ENCODE measurements at regions not wholly inside any gene's neighbourhood (a gene's known extent, or its start where the extent isn't known, plus 50 kb on each side); places are given as distances from the start of the nearest gene placed in this dataset.
"Not testable (repeated sequence)": the region's sequence is repeated elsewhere in the genome, so short reads cannot be mapped to it uniquely, and the experiment has no call there.

DNA sequence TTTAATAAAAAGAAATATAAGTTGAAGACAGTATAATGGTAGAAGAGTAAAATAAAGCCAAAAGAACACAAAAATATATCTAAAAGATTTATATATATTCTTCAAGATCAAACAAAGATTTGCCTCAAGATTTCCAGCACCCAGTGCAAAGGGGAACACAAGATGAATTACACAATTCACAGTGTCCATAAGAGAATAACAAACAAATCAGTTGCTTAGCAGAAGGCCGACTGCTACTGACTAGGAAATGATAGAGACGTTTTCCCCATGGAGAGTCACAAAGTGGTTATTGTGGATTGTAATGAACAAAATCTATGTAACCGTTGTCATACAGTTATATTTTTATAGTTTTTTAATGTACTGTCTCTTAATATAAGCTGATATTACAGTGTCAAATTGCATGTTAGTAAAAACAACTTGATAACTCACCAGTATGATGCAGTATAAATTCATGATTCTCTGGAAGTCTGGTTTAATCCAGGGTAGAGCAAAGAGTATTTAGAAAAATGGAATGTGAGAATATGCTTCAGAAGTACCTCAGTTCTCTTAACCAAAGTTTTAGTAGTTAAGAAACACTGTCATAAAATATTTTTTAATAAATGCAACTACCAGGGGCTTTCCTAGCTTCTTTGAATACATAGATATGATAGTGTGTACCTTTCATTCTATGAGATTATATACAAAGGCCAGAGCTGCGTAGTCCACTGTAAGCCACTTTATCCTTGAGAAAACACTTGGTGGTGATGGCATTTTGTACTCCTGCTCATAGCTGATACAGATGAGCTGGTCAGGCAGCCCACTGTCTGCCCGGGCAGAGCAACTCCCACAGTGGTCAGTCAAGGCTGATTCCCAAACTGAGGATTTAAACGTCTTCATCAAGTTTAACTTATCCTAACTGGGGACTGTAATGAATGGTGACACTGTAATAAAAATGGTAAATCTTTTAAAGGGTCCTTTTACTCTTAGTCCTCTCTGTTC lies 180.5 kb upstream of the DTNA start:
- no peak for DNase-seq

DNA sequence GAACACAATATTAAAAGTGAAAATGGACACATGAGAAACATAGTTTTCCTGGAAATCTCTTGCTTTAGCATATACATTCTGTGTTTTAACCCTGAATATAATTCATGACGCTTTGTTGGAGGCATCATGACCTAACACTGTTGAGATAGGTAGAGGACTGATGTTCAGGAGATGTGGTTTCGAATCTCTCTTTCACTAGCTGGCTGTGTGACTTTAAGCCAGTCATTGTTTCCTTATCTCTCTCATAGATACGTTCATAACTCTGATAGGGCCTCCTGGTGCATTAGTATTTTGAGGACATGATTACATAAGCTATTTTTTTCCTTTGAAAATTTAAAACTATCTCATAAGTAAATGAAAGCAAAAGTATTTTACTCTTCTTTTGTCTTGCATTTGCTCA lies 179.0 kb upstream of the DTNA start:
- no peak for DNase-seq

DNA sequence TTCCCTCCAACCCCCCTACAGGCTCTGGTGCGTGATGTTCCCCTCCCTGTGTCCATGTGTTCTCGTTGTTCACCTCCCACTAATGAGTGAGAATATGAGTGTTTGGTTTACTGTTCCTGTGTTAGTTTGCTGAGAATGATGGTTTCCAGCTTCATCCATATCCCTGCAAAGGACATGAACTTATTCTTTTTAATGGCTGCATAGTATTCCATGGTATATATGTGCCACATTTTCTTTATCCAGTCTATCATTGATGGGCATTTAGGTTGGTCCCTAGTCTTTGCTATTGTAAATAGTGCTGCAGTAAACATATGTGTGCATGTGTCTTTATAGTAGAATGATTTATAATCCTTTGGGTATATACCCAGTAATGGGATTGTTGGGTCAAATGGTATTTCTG lies 175.5 kb upstream of the DTNA start:
- not testable (repeated sequence) for DNase-seq

DNA sequence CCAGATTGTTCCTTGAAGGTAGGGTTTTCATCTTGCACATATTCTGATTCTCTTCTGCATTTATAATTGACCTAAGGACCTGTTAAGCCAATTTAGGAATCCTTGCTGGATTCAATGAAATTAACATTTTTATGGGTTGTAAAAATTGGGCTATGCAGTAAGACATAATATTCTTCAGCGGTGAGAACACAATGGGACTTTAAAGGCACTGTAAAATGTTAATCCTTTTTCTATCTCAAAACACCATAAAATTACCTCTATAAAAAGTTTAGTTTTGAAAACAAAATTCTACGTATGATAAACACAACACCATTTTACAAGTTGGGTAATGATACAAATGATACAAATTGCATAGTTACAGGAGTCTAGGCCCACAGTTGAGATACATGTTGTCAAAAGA lies 169.2 kb upstream of the DTNA start:
- DNase-seq: no peak

DNA sequence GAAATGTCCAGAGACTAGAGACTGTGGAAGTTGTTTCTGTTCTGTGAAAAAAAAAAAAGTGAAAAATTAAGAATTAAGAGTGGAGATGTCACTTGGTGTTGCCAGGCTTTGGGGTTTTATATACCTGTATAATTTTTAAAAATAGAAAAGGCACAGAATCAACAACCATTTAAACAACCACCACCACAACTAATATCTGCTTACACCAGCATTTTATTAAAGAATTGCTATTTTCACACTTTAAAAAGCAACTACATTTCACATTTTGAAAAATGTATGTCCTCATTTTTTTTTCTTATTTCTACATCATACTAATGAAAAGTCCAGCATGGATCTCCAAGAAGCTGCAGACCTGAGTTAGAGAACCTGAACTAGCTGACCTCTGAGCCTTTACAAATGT lies 167.5 kb upstream of the DTNA start:
- no peak for DNase-seq

DNA sequence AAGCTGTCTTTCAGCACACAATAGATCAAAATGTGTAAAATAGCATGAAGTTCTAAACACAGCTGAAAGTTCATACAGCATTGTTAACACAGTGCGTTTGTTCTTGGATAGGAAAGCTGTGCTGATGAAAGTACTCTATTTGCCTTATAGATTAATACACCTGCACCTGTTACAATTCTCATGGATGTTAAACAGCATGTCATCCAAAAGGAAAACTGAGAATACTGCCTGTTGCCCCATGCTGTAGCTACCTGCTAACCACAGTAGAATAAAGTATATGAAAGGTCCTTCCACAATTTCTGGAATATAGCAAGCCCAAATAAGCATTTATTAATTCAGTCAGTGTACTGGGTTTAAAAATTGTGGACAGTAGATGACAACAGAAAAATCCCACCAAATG lies 166.7 kb upstream of the DTNA start:
- no peak for DNase-seq

DNA sequence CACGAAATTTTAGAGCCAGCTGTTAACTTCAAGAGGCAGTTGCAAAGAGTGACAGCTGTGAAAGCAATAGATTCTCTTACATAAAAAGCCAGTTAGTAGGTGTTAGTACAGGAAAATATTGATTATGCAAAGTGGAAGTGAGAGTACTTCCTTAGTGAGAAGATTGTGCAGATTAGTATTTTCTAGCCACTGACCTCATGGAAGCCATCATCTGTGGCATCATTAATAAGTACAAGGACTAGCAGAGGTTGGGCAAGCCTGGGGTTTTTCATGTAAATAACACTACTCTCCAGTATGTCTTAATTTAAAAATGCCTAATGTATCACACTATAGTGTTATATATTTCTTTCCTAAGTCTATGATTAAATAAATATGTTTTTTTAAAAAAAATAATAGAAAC lies 166.2 kb upstream of the DTNA start:
- no peak for DNase-seq

DNA sequence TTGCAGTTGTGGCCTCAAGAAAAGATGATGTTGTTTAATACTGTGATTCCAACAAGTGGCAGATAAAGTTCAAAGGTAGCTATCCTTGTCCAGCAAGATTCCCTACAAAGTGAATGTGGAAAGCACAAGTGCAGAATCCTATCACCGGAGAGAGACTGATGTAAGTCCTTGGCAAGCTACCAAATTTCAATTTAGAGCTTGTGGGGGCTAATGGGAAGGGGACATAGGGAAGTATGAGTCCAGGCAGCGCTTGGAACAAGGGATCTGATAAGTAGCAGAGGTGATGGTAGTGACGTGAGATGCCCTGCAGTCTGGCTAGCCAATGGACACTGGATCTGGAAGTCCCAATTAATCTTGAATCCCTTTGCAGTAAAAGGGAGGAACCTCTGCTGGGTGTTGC lies 165.2 kb upstream of the DTNA start:
- no peak for DNase-seq

DNA sequence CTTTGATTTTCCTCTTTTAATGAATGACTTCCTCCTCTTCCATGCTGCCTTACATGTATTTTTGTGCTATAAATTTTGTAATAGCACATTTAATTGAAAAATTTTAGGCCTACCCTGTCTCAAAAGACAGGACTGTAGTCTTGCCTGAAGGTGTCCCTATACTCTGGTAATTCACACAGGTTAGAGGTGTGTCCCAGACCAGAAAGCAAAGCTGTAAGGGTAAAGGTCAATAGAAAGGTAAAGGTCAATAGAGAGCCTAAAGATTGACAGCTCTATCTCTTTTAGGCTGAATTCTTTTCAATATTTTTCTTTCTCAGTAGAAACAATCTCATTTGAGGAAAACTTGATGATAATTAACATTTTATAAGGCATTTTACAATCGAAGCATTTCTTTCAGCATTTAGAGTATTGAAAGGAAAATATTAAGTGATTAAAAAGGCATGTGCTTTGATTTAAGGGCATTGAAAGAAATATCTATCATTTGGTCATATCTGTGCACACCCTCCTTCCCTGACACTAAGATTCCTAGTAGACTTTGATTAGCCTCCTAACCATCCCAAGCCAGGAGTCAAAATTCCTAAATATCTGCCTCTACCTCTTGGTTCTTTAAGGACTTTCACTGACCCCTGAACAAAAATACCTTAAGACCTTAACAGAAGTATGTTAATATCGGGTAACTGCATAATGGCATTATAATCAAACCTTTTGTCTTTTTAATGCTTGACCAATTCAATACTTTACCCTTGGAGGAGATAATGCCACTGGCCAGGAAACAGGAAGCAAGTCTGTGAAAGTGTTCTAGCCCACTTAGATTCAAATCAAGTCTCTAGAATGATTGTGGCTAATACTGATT lies 161.8 kb upstream of the DTNA start:
- no peak for DNase-seq

DNA sequence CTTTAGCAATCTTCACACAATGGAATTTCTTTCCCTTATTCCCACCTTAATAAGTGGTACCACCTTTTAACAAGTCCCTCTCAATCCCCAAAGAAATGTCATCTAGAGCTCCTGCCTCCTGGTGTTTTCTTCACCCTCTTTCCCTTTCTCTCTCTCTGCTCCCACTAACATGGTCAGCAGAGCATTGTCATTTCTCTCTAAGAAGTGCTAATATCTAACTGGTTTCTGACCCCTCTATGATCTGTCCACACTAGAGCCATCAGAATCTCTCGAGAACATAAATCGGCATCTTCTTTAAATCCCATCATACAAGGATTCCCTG lies 161.2 kb upstream of the DTNA start:
- no peak for DNase-seq

DNA sequence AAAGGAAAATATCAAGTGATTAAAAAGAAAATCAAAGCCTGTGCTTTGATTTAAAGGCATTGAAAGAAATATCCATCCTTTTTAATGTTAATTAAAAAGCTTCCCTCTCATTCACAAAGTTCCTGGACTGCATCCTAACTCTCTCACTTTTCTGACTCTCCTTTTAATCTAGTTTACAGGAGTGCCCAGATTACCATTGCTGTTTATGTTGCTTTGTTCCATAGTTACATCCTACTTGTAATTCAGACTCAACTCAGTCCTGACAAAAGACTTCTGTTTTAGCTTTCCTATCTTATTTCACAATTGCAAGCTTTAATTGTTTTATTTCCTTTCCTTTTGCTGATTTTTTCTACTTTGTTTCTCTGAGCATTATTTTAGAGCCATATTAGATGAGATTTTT lies 160.7 kb upstream of the DTNA start:
- DNase-seq: no peak

DNA sequence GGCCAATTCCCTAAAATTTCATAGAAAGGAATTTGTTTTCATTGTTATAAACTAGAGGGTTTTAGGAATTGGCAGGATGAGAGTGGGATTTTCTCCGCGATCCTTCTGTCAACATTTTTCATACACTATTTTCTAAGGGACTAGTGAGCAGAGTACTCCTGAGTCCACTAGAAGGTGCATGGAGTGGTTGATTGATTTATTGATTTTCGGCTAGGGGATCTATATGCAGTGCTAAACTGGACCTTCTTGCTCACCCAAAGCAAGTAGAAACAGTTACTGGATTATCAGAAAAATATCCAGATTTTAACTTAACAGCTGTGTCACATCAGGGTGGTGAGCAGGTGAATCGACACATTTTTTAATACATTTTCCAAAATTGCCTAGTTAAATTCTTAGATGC lies 159.9 kb upstream of the DTNA start:
- DNase-seq: no peak

DNA sequence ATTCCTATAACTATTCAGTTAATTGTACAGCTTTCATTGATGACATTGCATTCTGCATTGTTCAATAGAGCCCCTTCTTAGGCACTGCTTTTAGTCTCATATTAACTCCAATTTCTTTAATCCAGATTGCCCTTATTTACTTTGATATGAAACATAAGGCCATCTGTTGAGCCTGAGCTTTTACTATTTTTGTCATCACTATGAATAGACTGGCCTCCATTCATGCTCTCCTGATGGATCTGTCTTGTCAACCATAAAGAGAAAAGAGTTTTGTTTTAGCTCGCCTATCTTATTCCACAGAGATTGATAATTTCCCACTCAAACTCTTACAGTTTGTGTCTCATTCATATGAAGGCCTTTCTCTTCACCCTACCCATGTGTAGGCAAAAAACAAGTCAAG lies 159.2 kb upstream of the DTNA start:
- DNase-seq: no peak

DNA sequence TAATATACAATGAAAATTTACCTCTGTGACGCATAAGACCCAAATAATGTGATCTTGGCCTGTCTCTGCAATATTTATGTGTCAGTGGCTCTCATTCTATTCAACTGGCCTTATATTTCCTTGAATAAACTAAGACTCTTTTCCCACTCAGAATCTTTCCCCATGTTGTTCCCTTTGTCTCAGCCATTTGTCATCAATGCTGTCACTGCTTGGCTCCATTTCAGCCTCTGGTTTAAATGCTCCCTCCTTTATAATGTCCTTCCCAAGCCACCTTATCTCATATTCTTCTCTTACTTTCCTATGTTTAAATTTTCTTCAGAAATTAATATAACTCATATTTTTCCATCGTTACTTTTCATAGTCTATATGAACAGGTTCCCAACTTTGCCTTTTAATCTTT lies 158.3 kb upstream of the DTNA start:
- no peak for DNase-seq

DNA sequence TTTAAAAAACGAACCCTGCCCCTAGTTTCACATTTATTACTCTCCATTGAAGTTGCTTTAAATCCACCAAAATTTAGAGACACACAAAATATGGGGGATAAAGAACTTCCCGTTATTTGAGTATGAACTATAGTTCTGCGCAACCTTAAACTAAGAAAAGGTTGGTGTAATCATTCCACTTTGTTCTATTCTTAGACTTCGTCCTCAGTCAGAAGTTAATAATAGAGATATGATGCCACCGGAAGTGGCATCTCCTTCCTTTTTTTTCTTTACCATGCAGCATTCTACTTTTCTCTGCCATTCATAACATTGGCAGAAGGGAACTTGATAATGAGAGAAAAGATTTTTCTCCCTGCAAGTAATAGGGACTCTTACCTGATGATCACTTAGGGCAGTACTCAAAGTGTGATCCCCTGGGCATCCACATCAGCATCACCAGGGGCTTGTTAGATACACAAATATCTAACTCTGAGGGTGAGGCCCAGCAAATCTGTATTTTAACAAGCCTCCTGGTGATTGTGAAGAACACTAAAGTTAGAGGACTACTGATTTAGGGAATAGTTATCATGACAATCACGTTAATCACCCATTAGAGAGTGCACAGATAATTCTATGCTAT lies 147.7 kb upstream of the DTNA start:
- DNase-seq: no peak

DNA sequence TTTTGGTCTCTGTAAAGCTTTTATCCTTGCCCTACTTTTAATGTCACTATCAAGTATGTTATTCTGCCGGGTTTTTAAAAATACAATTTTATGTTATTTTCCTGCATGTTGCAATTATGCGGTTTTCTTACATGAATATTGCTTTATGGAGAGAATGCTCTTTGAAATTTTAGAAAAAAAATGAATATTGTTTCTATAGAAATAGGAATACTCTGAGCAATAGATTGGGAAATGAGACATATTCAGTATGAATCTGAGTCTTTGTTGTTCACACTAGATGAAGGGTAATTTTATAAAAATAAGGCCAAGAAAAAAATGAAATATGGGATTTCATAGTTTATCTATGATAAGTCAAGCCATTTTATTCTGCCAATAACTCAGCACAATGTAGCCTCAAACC lies 142.2 kb upstream of the DTNA start:
- DNase-seq: no peak

DNA sequence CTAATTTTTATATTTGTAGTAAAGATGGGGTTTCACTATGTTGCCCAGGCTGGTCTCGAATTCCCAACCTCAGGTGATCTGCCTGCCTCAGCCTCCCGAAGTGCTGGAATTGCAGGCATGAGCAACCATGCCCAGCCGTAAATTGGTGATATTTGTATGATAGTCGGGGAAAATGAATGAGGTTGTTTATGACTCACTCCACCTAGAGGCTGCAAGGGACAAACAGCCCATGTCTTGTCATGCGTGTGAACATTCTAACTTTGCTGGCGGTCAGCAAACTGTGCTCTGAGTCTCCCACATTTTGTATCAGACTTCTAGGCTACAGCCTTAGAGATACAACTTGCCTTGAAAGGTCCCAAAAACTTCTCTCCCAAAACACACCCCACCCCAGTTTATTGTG lies 133.5 kb upstream of the DTNA start:
- DNase-seq: no peak

DNA sequence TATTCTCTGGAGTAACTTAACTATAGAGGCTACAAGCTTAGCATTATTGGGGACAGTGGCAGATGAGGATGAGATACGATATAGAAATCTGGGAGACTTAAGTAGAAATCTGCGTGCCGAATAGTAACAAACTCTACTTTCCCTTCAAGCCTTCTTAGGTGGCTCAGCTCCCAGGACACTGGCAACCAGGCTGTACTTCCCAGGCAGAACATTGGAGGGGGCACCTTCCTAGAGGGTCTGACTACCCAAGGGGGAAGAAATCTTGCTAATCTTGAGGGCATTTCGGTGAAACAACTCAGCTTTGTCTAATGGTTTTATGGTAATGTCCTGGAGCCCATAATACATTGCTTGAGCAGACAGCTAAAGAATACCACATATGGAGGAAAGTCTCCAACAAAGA lies 126.2 kb upstream of the DTNA start:
- no peak for DNase-seq

DNA sequence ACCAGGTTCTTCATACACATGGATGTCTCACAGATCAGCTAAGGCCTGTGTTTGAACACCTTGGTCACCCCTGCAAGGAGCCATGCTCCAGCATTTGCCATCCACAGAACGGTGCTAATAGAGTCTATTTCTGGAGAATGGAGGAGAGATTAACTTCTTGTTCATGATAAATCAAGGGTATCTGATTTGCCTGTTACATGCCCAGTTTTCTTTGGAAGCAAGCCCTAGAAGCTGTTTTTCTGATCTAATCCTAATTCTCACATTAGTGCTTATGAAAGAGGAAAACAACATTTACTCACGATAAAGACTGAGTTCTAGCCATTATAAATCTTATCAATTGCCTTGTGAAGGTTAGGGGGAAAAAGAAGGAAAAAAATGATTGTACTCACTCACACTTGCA lies 119.6 kb upstream of the DTNA start:
- no peak for DNase-seq

DNA sequence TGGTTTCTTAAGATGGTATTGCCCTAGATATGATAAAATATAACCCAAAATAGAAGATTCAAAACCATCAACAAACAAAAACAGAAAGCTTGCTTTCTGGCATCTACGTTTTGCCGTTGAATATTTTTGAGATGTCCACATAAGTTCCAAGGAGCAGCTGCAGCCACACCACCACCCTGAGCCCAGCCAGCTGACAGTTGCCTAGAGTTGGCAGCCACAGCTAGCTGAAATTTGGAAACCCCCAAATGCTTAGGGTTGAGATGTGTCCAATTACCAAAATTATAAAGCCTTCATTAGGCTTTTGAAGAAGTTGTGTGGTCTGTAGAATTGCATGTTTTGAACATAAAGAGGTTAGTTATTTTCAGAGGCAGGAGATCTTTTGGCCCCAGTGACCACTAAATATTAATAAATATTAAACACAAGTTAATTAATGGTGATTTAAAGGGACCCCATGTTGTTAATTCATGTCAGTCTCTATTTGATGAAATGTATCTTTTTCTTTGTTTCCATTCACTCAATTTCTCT lies 118.1 kb upstream of the DTNA start:
- DNase-seq: no peak

DNA sequence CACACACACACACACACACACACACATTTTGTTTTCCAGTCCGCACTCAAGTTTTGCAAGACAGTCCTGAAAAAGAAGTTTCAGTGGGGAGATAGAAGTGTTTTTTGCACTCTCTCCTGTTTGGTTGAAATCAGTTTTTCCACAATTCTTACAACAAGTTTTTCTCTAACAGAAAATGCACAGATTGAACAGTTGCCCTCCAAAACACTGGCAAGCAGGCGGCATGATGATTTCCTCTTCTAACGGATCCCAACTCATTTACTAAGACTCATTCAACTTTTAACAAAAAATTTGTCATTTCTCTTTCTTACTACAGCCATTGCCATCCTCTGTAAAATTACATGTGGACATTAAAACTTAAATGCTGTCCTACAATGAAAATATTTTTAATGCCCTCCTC lies 117.6 kb upstream of the DTNA start:
- no peak for DNase-seq

DNA sequence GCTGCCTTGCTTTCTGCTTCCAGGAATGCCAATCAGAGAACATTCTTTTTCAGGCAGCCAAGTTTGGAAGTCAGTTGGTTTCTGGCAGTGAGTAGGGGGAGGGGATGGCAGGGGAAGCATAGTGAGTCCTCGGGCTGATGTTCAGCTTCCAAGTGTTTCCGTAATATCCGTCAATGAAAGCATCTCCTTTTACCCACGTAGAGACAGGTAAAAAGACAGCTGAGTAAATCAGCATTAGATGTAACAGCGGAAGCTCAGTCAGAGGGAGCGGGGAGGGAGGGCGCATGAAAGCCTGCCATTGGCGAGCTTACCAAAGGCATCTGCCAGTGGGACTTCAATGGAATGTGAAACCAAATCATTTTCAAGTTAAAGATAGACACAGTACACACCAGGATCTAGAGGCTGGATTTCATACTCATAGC lies 117.1 kb upstream of the DTNA start:
- DNase-seq: peak; percentile 54

DNA sequence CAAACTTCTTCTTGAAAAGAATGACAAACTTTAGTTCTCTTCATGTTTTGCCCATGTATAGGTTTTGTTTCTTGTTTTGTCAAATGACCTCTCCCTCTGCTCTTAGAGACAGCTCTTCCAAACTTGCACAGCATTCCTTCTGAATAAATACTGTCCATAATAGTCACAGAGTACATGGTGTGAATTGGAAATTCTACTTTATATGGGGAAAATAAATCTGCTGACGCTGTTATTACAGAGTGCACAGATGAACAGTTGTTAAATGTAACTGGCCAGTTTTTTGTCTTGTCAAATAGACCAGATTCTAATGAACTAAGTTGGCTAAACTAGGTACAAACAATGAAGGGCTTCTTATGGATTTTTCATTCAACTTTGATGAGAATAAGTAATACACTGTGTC lies 115.8 kb upstream of the DTNA start:
- no peak for DNase-seq
